Testis (tissue), 2 donors: ENCODE measurements at regions not wholly inside any gene's neighbourhood (a gene's known extent, or its start where the extent isn't known, plus 50 kb on each side); places are given as distances from the start of the nearest gene placed in this dataset.

ENCODE experiments used
- CTCF ChIP-seq, 3 experiments: fragments of 450-650 bp in 2 of 3; fragments of 200-600 bp in 1 of 3; sonication (generic) in 1 of 3; IDR thresholded peaks; one replicate each; pipeline ENCODE4 v1.5.1; 2016 to 2019; ENCODE audit warnings: antibody characterized with exemption in 3 of 3, mild to moderate bottlenecking in 2 of 3, moderate library complexity in 1 of 3
- POLR2A ChIP-seq: fragments of 450-650 bp; IDR thresholded peaks from one replicate; pipeline ENCODE4 v1.6.1; 2017; ENCODE audit warnings: antibody characterized with exemption, mild to moderate bottlenecking, moderate library complexity

GRCh38 chr3:59189526-59189925, 139.7 kb upstream of the CFAP20DC start:
- TF ChIP-seq CTCF (IDR thresholded peaks at IDR 0.05) (no peak), POLR2A (no peak)
